ENCODE measurements at regions not wholly inside any gene's neighbourhood (a gene's known extent, or its start where the extent isn't known, plus 50 kb on each side); places are given as distances from the start of the nearest gene placed in this dataset.

GRCh38 chr18:24877066-24877465 is 416.6 kb downstream of the HRH4 start (continued):
- no peak for TF ChIP-seq E2F1 (CRISPR knock-in tag; IDR thresholded peaks at IDR 0.05)
- no peak for TF ChIP-seq CBFB (CRISPR knock-in tag; IDR thresholded peaks at IDR 0.05; ENCODE audit: low read depth)
- TF ChIP-seq E2F5 (CRISPR knock-in tag; IDR thresholded peaks at IDR 0.05), result no peak
- no peak for TF ChIP-seq FOXK1 (CRISPR knock-in tag; IDR thresholded peaks at IDR 0.05)
- no peak for TF ChIP-seq ZSCAN18 (CRISPR knock-in tag; IDR thresholded peaks at IDR 0.05)
- TF ChIP-seq ZNF423 (CRISPR knock-in tag; IDR thresholded peaks at IDR 0.05), result no peak
- no peak for TF ChIP-seq AFF4 (CRISPR knock-in tag; IDR thresholded peaks at IDR 0.05; ENCODE audit: borderline replicate concordance)
- TF ChIP-seq ESRRA (CRISPR knock-in tag; IDR thresholded peaks at IDR 0.05; ENCODE audit: borderline replicate concordance), result no peak

GRCh38 chr18:24877546-24877945 is 417.1 kb downstream of the HRH4 start:
- peaks cover 8% of the 10 kb centered on the region; the same call in 1 of the 2 replicates for H3K9me3 Mint-ChIP-seq
- POLR2A ChIA-PET, result interaction anchor here (0.7 kb wide), 1 partner anchor 86 kb away, joined by 3 read pairs; no protein-coding TSS in a partner anchor
- no peak overlapping the region for H3K27ac Mint-ChIP-seq
- H3K27me3 Mint-ChIP-seq (ENCODE audit: low read depth), result no peaks in the 10 kb centered on the region
- no peak for ATAC-seq
- CTCF ChIA-PET, result interaction anchor here (1.3 kb wide), 1 partner anchor 324 kb away, joined by 3 read pairs; no protein-coding TSS in a partner anchor
- TF ChIP-seq IRF2 (CRISPR knock-in tag; IDR thresholded peaks at IDR 0.05; ENCODE audit: borderline replicate concordance, low read depth) (no peak), ZBTB43 (CRISPR knock-in tag; IDR thresholded peaks at IDR 0.05) (no peak), ZNF423 (CRISPR knock-in tag; IDR thresholded peaks at IDR 0.05) (no peak), ZNF532 (CRISPR knock-in tag; IDR thresholded peaks at IDR 0.05; ENCODE audit: borderline replicate concordance) (no peak), ERG (CRISPR knock-in tag; IDR thresholded peaks at IDR 0.05) (no peak), E2F4 (CRISPR knock-in tag; IDR thresholded peaks at IDR 0.05; ENCODE audit: borderline replicate concordance, low read depth) (no peak), TP53 (CRISPR knock-in tag; IDR thresholded peaks at IDR 0.05) (no peak)
- no peak for DNase-seq (ENCODE audit: low spot score)
- no peaks in the 10 kb centered on the region for H3K36me3 Mint-ChIP-seq
- H3K4me1 Mint-ChIP-seq, result peaks cover 5% of the 10 kb centered on the region
- H3K4me3 Mint-ChIP-seq, result no peak overlapping the region

Measured in WTC11 (cell line).